ENCODE measurements at regions not wholly inside any gene's neighbourhood (a gene's known extent, or its start where the extent isn't known, plus 50 kb on each side); places are given as distances from the start of the nearest gene placed in this dataset.

DNA sequence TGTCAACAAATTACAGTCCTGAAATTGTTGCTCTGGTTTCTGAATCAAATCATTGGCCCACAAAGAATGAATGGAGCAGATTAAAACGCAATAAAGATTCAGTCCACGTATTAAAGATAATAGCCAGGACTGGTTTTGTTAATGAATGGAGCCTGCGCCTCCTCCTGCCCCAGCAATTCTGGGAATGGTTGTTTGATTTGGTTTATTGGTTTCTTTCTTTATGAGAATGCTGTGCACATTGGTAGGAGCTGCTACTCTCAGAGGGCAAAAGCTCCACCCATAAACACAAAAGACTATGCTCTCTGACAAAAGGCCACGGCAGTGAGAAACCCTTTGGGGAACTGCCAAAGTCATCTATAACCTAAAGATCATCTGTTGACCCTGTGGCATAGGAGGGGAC, 261.1 kb downstream of the ABHD5 start:
- Histone ChIP-seq H4K8ac (replicated peaks; ENCODE audit: insufficient read length, low read depth, low read length) (no peak overlapping the region), H3K79me1 (ENCODE audit: insufficient read depth, low read depth, low read length, poor library complexity, severe bottlenecking) (no peaks in the 10 kb centered on the region), H3K9ac (ENCODE audit: extremely low read depth, insufficient read length, low read length) (no peak overlapping the region), H3K56ac (ENCODE audit: insufficient read length, low read depth, low read length) (no peak overlapping the region), H4K5ac (ENCODE audit: insufficient read length, low read depth, low read length) (no peak overlapping the region), H3K14ac (ENCODE audit: insufficient read depth, low read length) (no peak overlapping the region), H3T11ph (ENCODE audit: low read length) (no peak overlapping the region), H2BK15ac (ENCODE audit: low read depth, low read length) (no peak overlapping the region), H2AK5ac (ENCODE audit: insufficient read length, low read length) (no peak overlapping the region), H3K4me2 (ENCODE audit: insufficient read depth, insufficient read length, low read length) (no peak overlapping the region), H3K27ac (ENCODE audit: insufficient read length, low read depth, low read length) (no peak overlapping the region), H3K23me2 (ENCODE audit: insufficient read length, low read depth, low read length, poor library complexity, severe bottlenecking) (no peaks in the 10 kb centered on the region), H3K27me3 (ENCODE audit: insufficient read depth, low read length) (no peaks in the 10 kb centered on the region), H3K4ac (ENCODE audit: low read depth, low read length) (no peak overlapping the region), H4K20me1 (ENCODE audit: control insufficient read depth, insufficient read depth, insufficient read length) (no peaks in the 10 kb centered on the region), H2BK5ac (ENCODE audit: insufficient read length, low read length) (no peak overlapping the region), H2BK120ac (ENCODE audit: low read depth, low read length, poor library complexity, severe bottlenecking) (no peak overlapping the region), H3K4me1 (ENCODE audit: insufficient read depth, low read length) (peaks cover 4% of the 10 kb centered on the region), H3K18ac (ENCODE audit: insufficient read length, low read depth, low read length) (no peak overlapping the region), H3K23ac (ENCODE audit: insufficient read length, low read depth, low read length) (no peak overlapping the region), H3K9me3 (ENCODE audit: control insufficient read depth, low read depth, low read length) (no peaks in the 10 kb centered on the region), H4K91ac (ENCODE audit: insufficient read length, low read depth, low read length) (no peak overlapping the region), H2AFZ (ENCODE audit: low read length) (no peak overlapping the region), H2BK20ac (ENCODE audit: low read depth, low read length, poor library complexity, severe bottlenecking) (no peak overlapping the region), H3K79me2 (ENCODE audit: insufficient read depth, low read length) (no peaks in the 10 kb centered on the region), H2BK12ac (ENCODE audit: insufficient read length, low read depth, low read length) (no peak overlapping the region)
- Mint-ChIP-seq H3K4me1 (peaks cover 11 to 18% of the 10 kb centered on the region in 2 experiments), H3K27me3 (ENCODE audit: low read depth) (peaks cover 4% of the 10 kb centered on the region), H3K27ac (no peak overlapping the region), H3K4me3 (no peak overlapping the region), H3K9me3 (no peaks in the 10 kb centered on the region), H3K36me3 (ENCODE audit: insufficient read depth in 1 of 3, low read depth in 3 of 3) (no peaks in the 10 kb centered on the region)
- no peak for DNase-seq
- WGBS (ENCODE audit: extremely low coverage, insufficient read length, low lambda C conversion rate) = no CpG with 5 or more reads among the region's 4 CpGs
- TF ChIP-seq, protein P1, sequence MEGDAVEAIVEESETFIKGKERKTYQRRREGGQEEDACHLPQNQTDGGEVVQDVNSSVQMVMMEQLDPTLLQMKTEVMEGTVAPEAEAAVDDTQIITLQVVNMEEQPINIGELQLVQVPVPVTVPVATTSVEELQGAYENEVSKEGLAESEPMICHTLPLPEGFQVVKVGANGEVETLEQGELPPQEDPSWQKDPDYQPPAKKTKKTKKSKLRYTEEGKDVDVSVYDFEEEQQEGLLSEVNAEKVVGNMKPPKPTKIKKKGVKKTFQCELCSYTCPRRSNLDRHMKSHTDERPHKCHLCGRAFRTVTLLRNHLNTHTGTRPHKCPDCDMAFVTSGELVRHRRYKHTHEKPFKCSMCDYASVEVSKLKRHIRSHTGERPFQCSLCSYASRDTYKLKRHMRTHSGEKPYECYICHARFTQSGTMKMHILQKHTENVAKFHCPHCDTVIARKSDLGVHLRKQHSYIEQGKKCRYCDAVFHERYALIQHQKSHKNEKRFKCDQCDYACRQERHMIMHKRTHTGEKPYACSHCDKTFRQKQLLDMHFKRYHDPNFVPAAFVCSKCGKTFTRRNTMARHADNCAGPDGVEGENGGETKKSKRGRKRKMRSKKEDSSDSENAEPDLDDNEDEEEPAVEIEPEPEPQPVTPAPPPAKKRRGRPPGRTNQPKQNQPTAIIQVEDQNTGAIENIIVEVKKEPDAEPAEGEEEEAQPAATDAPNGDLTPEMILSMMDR (conservative IDR thresholded peaks at IDR 0.05) = no peak

Measured in H9 (cell line).